ENCODE measurements at regions not wholly inside any gene's neighbourhood (a gene's known extent, or its start where the extent isn't known, plus 50 kb on each side); places are given as distances from the start of the nearest gene placed in this dataset.

DNA sequence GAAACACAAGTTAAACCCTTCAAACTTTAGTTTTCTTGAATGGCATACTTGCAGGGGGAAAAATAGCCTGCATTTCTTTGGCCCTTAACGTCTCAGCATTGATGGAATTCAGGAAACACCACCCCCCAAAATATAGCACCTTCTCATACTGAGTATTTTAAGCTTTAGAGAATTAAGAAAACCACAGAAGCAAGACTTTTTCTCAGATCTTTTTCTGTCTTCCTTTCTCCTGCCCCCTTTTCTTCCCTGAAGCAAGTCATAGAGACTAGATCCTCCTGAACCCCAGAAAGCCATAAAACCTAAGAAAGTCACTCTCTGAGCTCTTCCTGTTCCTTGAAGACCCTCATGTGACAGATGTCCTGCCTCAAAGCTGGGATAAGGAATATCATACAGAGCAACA is 1069.9 kb downstream of the EFNA5 start:
- DNase-seq (no peak), ATAC-seq (no peak)
- H3K9me3 ChIP-seq: no peaks in the 10 kb centered on the region
- intact Hi-C loops (cut with DNase I): no loop called here
- H3K4me1 ChIP-seq: peaks cover 0 to 11% (median 0%) of the 10 kb centered on the region in 9 donors
- no peaks in the 10 kb centered on the region for H3K36me3 ChIP-seq
- H3K4me3 ChIP-seq: no peak overlapping the region
- H3K27me3 ChIP-seq: no peaks in the 10 kb centered on the region
- 54 to 59% methylated on average over 1 of the region's 1 CpG for WGBS, 2 donors
- TF ChIP-seq, protein P1, sequence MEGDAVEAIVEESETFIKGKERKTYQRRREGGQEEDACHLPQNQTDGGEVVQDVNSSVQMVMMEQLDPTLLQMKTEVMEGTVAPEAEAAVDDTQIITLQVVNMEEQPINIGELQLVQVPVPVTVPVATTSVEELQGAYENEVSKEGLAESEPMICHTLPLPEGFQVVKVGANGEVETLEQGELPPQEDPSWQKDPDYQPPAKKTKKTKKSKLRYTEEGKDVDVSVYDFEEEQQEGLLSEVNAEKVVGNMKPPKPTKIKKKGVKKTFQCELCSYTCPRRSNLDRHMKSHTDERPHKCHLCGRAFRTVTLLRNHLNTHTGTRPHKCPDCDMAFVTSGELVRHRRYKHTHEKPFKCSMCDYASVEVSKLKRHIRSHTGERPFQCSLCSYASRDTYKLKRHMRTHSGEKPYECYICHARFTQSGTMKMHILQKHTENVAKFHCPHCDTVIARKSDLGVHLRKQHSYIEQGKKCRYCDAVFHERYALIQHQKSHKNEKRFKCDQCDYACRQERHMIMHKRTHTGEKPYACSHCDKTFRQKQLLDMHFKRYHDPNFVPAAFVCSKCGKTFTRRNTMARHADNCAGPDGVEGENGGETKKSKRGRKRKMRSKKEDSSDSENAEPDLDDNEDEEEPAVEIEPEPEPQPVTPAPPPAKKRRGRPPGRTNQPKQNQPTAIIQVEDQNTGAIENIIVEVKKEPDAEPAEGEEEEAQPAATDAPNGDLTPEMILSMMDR (IDR thresholded peaks at IDR 0.05): no peak
- H3K27ac ChIP-seq: no peak overlapping the region

GRCh38 chr5:106595864-106596263 is 1074.9 kb downstream of the EFNA5 start:
- 96 to 97% methylated on average over 2 of the region's 2 CpGs for WGBS, 2 donors
- ATAC-seq (no peak), DNase-seq (no peak)
- no peak overlapping the region for H3K27ac ChIP-seq
- no peaks in the 10 kb centered on the region for H3K27me3 ChIP-seq
- H3K4me1 ChIP-seq: peaks cover 0 to 4% (median 0%) of the 10 kb centered on the region in 9 donors
- H3K9me3 ChIP-seq: peaks cover 0 to 9% (median 2%) of the 10 kb centered on the region in 11 donors
- intact Hi-C loops (cut with DNase I): no loop called here
- TF ChIP-seq, protein P1 (IDR thresholded peaks at IDR 0.05): no peak
- no peak overlapping the region for H3K4me3 ChIP-seq
- H3K36me3 ChIP-seq: no peaks in the 10 kb centered on the region

GRCh38 chr5:106584268-106584667 is 1086.5 kb downstream of the EFNA5 start:
- TF ChIP-seq, protein P1 (IDR thresholded peaks at IDR 0.05): no peak
- WGBS, 2 donors: 61 to 62% methylated on average over 10 of the region's 10 CpGs
- DNase-seq (no peak), ATAC-seq (no peak)
- Histone ChIP-seq H3K27me3 (no peaks in the 10 kb centered on the region), H3K4me3 (peak overlapping the region in 1 of 10 donors; percentile 15), H3K27ac (no peak overlapping the region), H3K9me3 (no peaks in the 10 kb centered on the region), H3K36me3 (no peaks in the 10 kb centered on the region), H3K4me1 (no peaks in the 10 kb centered on the region)
- intact Hi-C loops (cut with DNase I): no loop called here

- intact Hi-C loops (cut with DNase I): no loop called here
- no peak for ATAC-seq
- Histone ChIP-seq H3K4me3 (no peak overlapping the region), H3K4me1 (no peaks in the 10 kb centered on the region), H3K27me3 (no peaks in the 10 kb centered on the region), H3K36me3 (no peaks in the 10 kb centered on the region), H3K27ac (no peak overlapping the region), H3K9me3 (no peaks in the 10 kb centered on the region)
- DNase-seq: no peak
- WGBS, 2 donors: 81 to 92% methylated on average over 2 of the region's 2 CpGs
- TF ChIP-seq, protein P1 (IDR thresholded peaks at IDR 0.05): no peak
Observed at GRCh38 chr5:106578736-106579135, 1092.0 kb downstream of the EFNA5 start.
